Natural killer cell (primary cell): ENCODE measurements at regions not wholly inside any gene's neighbourhood (a gene's known extent, or its start where the extent isn't known, plus 50 kb on each side); places are given as distances from the start of the nearest gene placed in this dataset.

Source experiments
- ATAC-seq, 3 donors: fragments of 150-1000 bp in 2 of 3; fragments of 200-7000 bp in 1 of 3; cut with Tn5 transposase; 1 replicate in 1 of 3; 2 replicates in 2 of 3; pipeline ENCODE4 v1.10.0; 2021; ENCODE audit warnings: mild to moderate bottlenecking in 2 of 3, moderate library complexity in 2 of 3
- DNase-seq, 2 donors: peaks; one replicate each; pipeline versions ENCODE4 v3.0.0 to v3.0.0-alpha.2; 2013 to 2021; ENCODE audit warnings: mixed read lengths in 1 of 2
- H3K27ac ChIP-seq: one replicate; pipeline ENCODE4 v1.5.1; 2013; ENCODE audit warnings: mild to moderate bottlenecking, low read length
- H3K27me3 ChIP-seq: one replicate; pipeline ENCODE4 v1.6.1; 2013; ENCODE audit warnings: low read length; ENCODE audit not compliant: control insufficient read depth, insufficient read depth
- H3K36me3 ChIP-seq: one replicate; pipeline ENCODE4 v1.6.1; 2013; ENCODE audit warnings: low read length; ENCODE audit not compliant: control insufficient read depth, insufficient read depth
- H3K4me1 ChIP-seq: one replicate; pipeline ENCODE4 v1.6.1; 2013; ENCODE audit warnings: low read length; ENCODE audit not compliant: control insufficient read depth, insufficient read depth
- H3K4me3 ChIP-seq: one replicate; pipeline ENCODE4 v1.5.1; 2013; ENCODE audit warnings: low read length
- H3K9me3 ChIP-seq: one replicate; pipeline ENCODE4 v1.6.1; 2013; ENCODE audit warnings: low read length; ENCODE audit not compliant: control insufficient read depth, insufficient read depth
- H3K27ac Mint-ChIP-seq, 2 donors: one replicate each; pipeline ENCODE4 v1.8.0; 2022; ENCODE audit warnings: mild to moderate bottlenecking in 2 of 2, mixed read lengths in 2 of 2, moderate library complexity in 1 of 2
- H3K27me3 Mint-ChIP-seq, 2 donors: one replicate each; pipeline ENCODE4 v1.8.0; 2022; ENCODE audit warnings: low read depth in 2 of 2, mixed read lengths in 2 of 2
- H3K36me3 Mint-ChIP-seq: one replicate; pipeline ENCODE4 v1.8.0; 2022; ENCODE audit warnings: mixed read lengths
- H3K4me1 Mint-ChIP-seq, 2 donors: one replicate each; pipeline ENCODE4 v1.8.0; 2022; ENCODE audit warnings: mixed read lengths in 2 of 2
- H3K4me3 Mint-ChIP-seq: one replicate; pipeline ENCODE4 v1.8.0; 2022; ENCODE audit warnings: mild to moderate bottlenecking, moderate library complexity, mixed read lengths
- H3K9me3 Mint-ChIP-seq, 2 donors: one replicate each; pipeline ENCODE4 v1.8.0; 2022; ENCODE audit warnings: mixed read lengths in 2 of 2
- CTCF ChIP-seq: fragments of 200-600 bp; IDR thresholded peaks from one replicate; pipeline ENCODE4 v1.8.0; 2022; ENCODE audit warnings: antibody characterized with exemption
- WGBS: methylation state at CpG from one replicate; pipeline ENCODE4 v1.1.7; 2013; ENCODE audit warnings: missing lambda C conversion rate; ENCODE audit not compliant: insufficient coverage; 5-methylcytosine and 5-hydroxymethylcytosine counted together
- intact Hi-C: fragments of 100-400 bp; cut with micrococcal nuclease; formaldehyde crosslinking; loops from one replicate; pipeline ENCODE4 v1.14.2; 2022

- ATAC-seq (no peak), DNase-seq (no peak)
- H3K27me3 ChIP-seq = no peaks in the 10 kb centered on the region
- no peaks in the 10 kb centered on the region for H3K36me3 ChIP-seq
- Mint-ChIP-seq H3K9me3 (no peaks in the 10 kb centered on the region), H3K27me3 (peaks cover 5 to 39% of the 10 kb centered on the region in 2 donors), H3K36me3 (no peaks in the 10 kb centered on the region), H3K4me1 (no peaks in the 10 kb centered on the region), H3K27ac (no peak overlapping the region), H3K4me3 (no peak overlapping the region)
- intact Hi-C loops = no loop called here
- TF ChIP-seq CTCF = no peak
- no peaks in the 10 kb centered on the region for H3K9me3 ChIP-seq
- H3K27ac ChIP-seq = no peak overlapping the region
- H3K4me1 ChIP-seq = no peaks in the 10 kb centered on the region
- 75% methylated on average over 5 of the region's 5 CpGs for WGBS
- no peak overlapping the region for H3K4me3 ChIP-seq
Observed at GRCh38 chr6:40918040-40918651, 120.9 kb downstream of the UNC5CL start.

GRCh38 chr6:40917603-40918002, 121.4 kb downstream of the UNC5CL start:
- no peak for TF ChIP-seq CTCF
- Mint-ChIP-seq H3K27me3 (peaks cover 5 to 39% of the 10 kb centered on the region in 2 donors), H3K4me3 (no peak overlapping the region), H3K27ac (no peak overlapping the region), H3K36me3 (no peaks in the 10 kb centered on the region), H3K4me1 (no peaks in the 10 kb centered on the region), H3K9me3 (no peaks in the 10 kb centered on the region)
- DNase-seq (no peak), ATAC-seq (no peak)
- Histone ChIP-seq H3K4me1 (no peaks in the 10 kb centered on the region), H3K27me3 (no peaks in the 10 kb centered on the region), H3K36me3 (no peaks in the 10 kb centered on the region), H3K27ac (no peak overlapping the region), H3K4me3 (no peak overlapping the region), H3K9me3 (no peaks in the 10 kb centered on the region)
- 70% methylated on average over 2 of the region's 3 CpGs for WGBS
- intact Hi-C loops = no loop called here

GRCh38 chr6:40916845-40917244, 122.2 kb downstream of the UNC5CL start:
- TF ChIP-seq CTCF = no peak
- H3K4me3 ChIP-seq = no peak overlapping the region
- H3K27ac Mint-ChIP-seq = no peak overlapping the region
- no peaks in the 10 kb centered on the region for H3K36me3 Mint-ChIP-seq
- H3K4me3 Mint-ChIP-seq = no peak overlapping the region
- 95% methylated on average over 1 of the region's 1 CpG for WGBS
- H3K9me3 Mint-ChIP-seq = no peaks in the 10 kb centered on the region
- H3K27me3 ChIP-seq = no peaks in the 10 kb centered on the region
- no peaks in the 10 kb centered on the region for H3K9me3 ChIP-seq
- H3K4me1 Mint-ChIP-seq = no peaks in the 10 kb centered on the region
- no peak overlapping the region for H3K27ac ChIP-seq
- DNase-seq (no peak), ATAC-seq (no peak)
- H3K4me1 ChIP-seq = peaks cover 4% of the 10 kb centered on the region
- peaks cover 5 to 36% of the 10 kb centered on the region in 2 donors for H3K27me3 Mint-ChIP-seq
- no peaks in the 10 kb centered on the region for H3K36me3 ChIP-seq
- intact Hi-C loops = no loop called here

- intact Hi-C loops = no loop called here
- no peak for TF ChIP-seq CTCF
- DNase-seq = no peak
- Mint-ChIP-seq H3K4me3 (no peak overlapping the region), H3K27me3 (peaks cover 3 to 23% of the 10 kb centered on the region in 2 donors), H3K36me3 (no peaks in the 10 kb centered on the region), H3K27ac (no peak overlapping the region), H3K9me3 (no peaks in the 10 kb centered on the region), H3K4me1 (no peaks in the 10 kb centered on the region)
- peaks cover 4% of the 10 kb centered on the region for H3K4me1 ChIP-seq
- no peaks in the 10 kb centered on the region for H3K9me3 ChIP-seq
- no peak for ATAC-seq
- no peaks in the 10 kb centered on the region for H3K36me3 ChIP-seq
- no peak overlapping the region for H3K4me3 ChIP-seq
- H3K27me3 ChIP-seq = peaks cover 2% of the 10 kb centered on the region
- H3K27ac ChIP-seq = no peak overlapping the region
Observed at GRCh38 chr6:40915165-40915564, 123.9 kb downstream of the UNC5CL start.
